A673 (cell line): ENCODE measurements at regions not wholly inside any gene's neighbourhood (a gene's known extent, or its start where the extent isn't known, plus 50 kb on each side); places are given as distances from the start of the nearest gene placed in this dataset.

Experiments
- BruUV-seq: library from RNA; stranded (reverse); fragments of 400-500 nt; replicated peaks from 2 replicates; lab custom pipeline; 2021; lab: Mats Ljungman, UMichigan
- CTCF ChIA-PET: fragments of 300-600 bp; sonication (Branson Sonifier 250); formaldehyde crosslinking; loops from one replicate; lab custom pipeline; 2022; ENCODE audit warnings: antibody characterized with exemption; lab: Charles Lee
- POLR2A ChIA-PET: fragments of 300-600 bp; sonication (Branson Sonifier 250); formaldehyde crosslinking; loops from one replicate; lab custom pipeline; 2022; ENCODE audit warnings: antibody characterized with exemption; ENCODE audit not compliant: low non-redundant PET; lab: Charles Lee
- DNase-seq: peaks from one replicate; pipeline ENCODE4 v3.0.0-alpha.2; 2015; ENCODE audit warnings: low spot score
- H3K27ac ChIP-seq: fragments of 200-600 bp; sonication (generic); 2 replicates; pipeline ENCODE4 v1.5.1; 2016; ENCODE audit warnings: mixed run types, low read depth, mild to moderate bottlenecking, mixed read lengths, antibody characterized with exemption, low read length; ENCODE audit not compliant: poor library complexity, severe bottlenecking
- H3K27me3 ChIP-seq: fragments of 200-600 bp; sonication (generic); replicated peaks from 2 replicates; pipeline ENCODE4 v1.6.1; 2017; ENCODE audit warnings: mixed run types, low read depth, mild to moderate bottlenecking, mixed read lengths, antibody characterized with exemption, low read length; ENCODE audit not compliant: insufficient read depth, poor library complexity
- H3K36me3 ChIP-seq: fragments of 200-600 bp; sonication (generic); 2 replicates; pipeline ENCODE4 v1.6.1; 2016; ENCODE audit warnings: mixed run types, mild to moderate bottlenecking, mixed read lengths, antibody characterized with exemption, low read length; ENCODE audit not compliant: insufficient read depth, poor library complexity, severe bottlenecking
- H3K4me1 ChIP-seq: fragments of 200-600 bp; sonication (generic); 2 replicates; pipeline ENCODE4 v1.6.1; 2017; ENCODE audit warnings: mixed run types, mild to moderate bottlenecking, mixed read lengths, antibody characterized with exemption, low read length; ENCODE audit not compliant: insufficient read depth, poor library complexity, severe bottlenecking
- H3K4me3 ChIP-seq: fragments of 200-600 bp; sonication (generic); 2 replicates; pipeline ENCODE4 v1.5.1; 2016; ENCODE audit warnings: low read depth, mixed run types, mild to moderate bottlenecking, mixed read lengths, low read length; ENCODE audit not compliant: poor library complexity, severe bottlenecking
- H3K9me3 ChIP-seq: fragments of 200-600 bp; sonication (generic); 2 replicates; pipeline ENCODE4 v1.6.1; 2016; ENCODE audit warnings: mixed run types, low read depth, mild to moderate bottlenecking, mixed read lengths, antibody characterized with exemption, low read length; ENCODE audit not compliant: poor library complexity, severe bottlenecking
- EZH2 ChIP-seq: fragments of 200-600 bp; sonication (generic); IDR thresholded peaks from 2 replicates; pipeline ENCODE4 v1.6.1; 2017; ENCODE audit warnings: borderline replicate concordance, low read depth, mild to moderate bottlenecking, mixed read lengths, antibody characterized with exemption, low read length; ENCODE audit not compliant: poor library complexity, severe bottlenecking
- intact Hi-C: fragments of 100-400 bp; cut with micrococcal nuclease; formaldehyde crosslinking; loops from one replicate; pipeline ENCODE4 v1.10.0; 2022; ENCODE audit not compliant: unreplicated experiment
- TF ChIP-seq, protein P1 (sequence below): fragments of 300-800, 200-600 bp; sonication (generic); conservative IDR thresholded peaks from 2 replicates; pipeline ENCODE4 v1.5.1; 2017; ENCODE audit warnings: low read depth, mild to moderate bottlenecking, antibody characterized with exemption, low read length, moderate library complexity, mixed read lengths

DNA sequence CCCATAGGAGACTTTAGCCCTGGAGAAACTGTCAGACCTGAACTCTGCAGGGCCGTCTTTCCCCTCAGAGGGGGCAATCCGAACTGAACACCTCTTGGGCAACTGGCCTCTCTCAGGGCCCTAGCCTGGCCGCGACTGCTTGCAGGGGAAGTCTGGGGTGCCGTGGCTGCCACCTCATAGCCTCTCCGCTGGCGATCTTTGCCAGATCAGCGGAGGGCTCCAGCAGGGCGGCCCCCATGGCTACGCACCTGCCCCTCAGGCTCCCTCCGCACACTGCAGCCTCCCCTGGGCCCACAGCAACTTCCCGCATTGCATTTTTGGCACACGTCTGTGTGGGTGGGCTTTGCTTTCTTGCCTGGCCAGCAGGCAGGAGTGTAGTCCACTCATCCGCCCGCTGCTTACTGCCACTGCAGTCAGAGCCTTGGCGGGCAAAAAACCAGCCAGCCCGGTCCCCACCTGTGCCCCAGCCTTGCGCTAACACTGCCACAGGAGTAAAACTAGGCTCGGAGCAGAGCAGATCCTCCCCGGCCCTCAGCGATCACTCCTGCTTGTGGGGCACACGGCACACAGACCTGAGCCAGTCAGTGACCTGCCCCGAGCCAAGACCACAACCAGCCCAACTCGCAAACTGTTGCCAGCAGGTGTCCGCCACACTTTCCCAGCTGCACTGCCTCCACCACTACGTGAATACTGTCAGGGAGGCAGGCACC, 266.8 kb upstream of the CBLB start:
- intact Hi-C loops = no loop called here
- TF ChIP-seq, protein P1, sequence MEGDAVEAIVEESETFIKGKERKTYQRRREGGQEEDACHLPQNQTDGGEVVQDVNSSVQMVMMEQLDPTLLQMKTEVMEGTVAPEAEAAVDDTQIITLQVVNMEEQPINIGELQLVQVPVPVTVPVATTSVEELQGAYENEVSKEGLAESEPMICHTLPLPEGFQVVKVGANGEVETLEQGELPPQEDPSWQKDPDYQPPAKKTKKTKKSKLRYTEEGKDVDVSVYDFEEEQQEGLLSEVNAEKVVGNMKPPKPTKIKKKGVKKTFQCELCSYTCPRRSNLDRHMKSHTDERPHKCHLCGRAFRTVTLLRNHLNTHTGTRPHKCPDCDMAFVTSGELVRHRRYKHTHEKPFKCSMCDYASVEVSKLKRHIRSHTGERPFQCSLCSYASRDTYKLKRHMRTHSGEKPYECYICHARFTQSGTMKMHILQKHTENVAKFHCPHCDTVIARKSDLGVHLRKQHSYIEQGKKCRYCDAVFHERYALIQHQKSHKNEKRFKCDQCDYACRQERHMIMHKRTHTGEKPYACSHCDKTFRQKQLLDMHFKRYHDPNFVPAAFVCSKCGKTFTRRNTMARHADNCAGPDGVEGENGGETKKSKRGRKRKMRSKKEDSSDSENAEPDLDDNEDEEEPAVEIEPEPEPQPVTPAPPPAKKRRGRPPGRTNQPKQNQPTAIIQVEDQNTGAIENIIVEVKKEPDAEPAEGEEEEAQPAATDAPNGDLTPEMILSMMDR = no peak
- TF ChIP-seq EZH2 = no peak
- POLR2A ChIA-PET = no interaction called here
- H3K27ac ChIP-seq = no peak overlapping the region
- no peaks in the 10 kb centered on the region for H3K36me3 ChIP-seq
- BruUV-seq = no TSS peak
- no peak overlapping the region for H3K4me3 ChIP-seq
- H3K4me1 ChIP-seq = peaks cover 18% of the 10 kb centered on the region
- CTCF ChIA-PET = no interaction called here
- H3K27me3 ChIP-seq = no peaks in the 10 kb centered on the region
- H3K9me3 ChIP-seq = no peaks in the 10 kb centered on the region
- no peak for DNase-seq

DNA sequence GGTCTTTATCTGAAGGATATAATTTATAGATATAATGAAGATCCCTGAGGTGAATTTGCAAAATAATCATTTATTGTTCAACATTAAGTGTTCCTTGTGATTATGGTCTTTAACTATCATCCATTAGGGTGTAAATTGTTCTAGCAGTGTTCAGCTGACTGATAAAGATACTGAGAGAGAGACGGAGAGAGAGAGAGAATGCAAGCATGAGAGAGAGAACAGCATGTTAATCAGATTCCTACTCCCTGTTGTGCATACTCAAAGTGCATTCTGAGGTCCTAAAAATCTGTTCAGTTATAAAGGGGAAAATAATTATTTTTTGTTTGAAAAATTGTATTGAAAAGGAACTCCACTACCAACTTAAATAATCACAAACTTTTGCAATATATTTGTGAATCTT, 271.0 kb upstream of the CBLB start:
- Histone ChIP-seq H3K36me3 (no peaks in the 10 kb centered on the region), H3K27me3 (no peaks in the 10 kb centered on the region), H3K27ac (no peak overlapping the region), H3K9me3 (no peaks in the 10 kb centered on the region), H3K4me3 (no peak overlapping the region), H3K4me1 (no peaks in the 10 kb centered on the region)
- BruUV-seq = no TSS peak
- POLR2A ChIA-PET = no interaction called here
- no peak for TF ChIP-seq EZH2
- TF ChIP-seq, protein P1 = no peak
- intact Hi-C loops = no loop called here
- CTCF ChIA-PET = no interaction called here
- no peak for DNase-seq

DNA sequence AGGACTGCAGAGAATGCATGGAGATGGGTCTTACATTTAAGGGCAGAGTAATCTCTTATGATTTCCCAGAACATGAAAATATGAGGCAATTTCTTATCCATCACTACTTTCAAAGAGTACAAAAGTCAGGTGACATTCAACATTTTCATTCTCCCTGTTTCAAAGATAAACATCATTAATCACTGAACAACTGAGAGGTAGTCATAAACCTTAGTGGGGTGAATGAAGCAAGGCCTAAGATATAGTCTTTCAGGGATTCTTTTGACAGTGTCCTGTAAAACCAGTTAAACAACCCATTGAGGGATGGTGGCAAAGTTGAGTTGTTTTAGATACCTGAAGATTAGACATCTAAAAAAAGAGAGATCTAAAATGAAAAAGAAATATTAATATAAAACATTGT, 271.6 kb upstream of the CBLB start:
- intact Hi-C loops = no loop called here
- Histone ChIP-seq H3K4me1 (no peaks in the 10 kb centered on the region), H3K27me3 (no peaks in the 10 kb centered on the region), H3K27ac (no peak overlapping the region), H3K9me3 (no peaks in the 10 kb centered on the region), H3K36me3 (no peaks in the 10 kb centered on the region), H3K4me3 (no peak overlapping the region)
- BruUV-seq = no TSS peak
- no peak for DNase-seq
- ChIA-PET POLR2A (no interaction called here), CTCF (no interaction called here)
- TF ChIP-seq EZH2 = no peak
- TF ChIP-seq, protein P1 = no peak
